ENCODE measurements at regions not wholly inside any gene's neighbourhood (a gene's known extent, or its start where the extent isn't known, plus 50 kb on each side); places are given as distances from the start of the nearest gene placed in this dataset.

GRCh38 chr2:150050036-150050435, 437.4 kb downstream of the RND3 start:
- H3K9ac ChIP-seq: no peak overlapping the region
- 85 to 89% methylated on average over 5 of the region's 5 CpGs for WGBS, 2 experiments (ENCODE audit: low coverage in 1 of 2, low lambda C conversion rate in 2 of 2, missing lambda C conversion rate in 2 of 2)
- no peaks in the 10 kb centered on the region for H3K9me3 ChIP-seq (ENCODE audit: low read depth)
- H3K9me2 ChIP-seq (ENCODE audit: insufficient read depth): no peaks in the 10 kb centered on the region
- H4K20me1 ChIP-seq (ENCODE audit: insufficient read depth): no peaks in the 10 kb centered on the region
- no peak overlapping the region for H3K4me3 ChIP-seq
- no peaks in the 10 kb centered on the region for H3K36me3 ChIP-seq (ENCODE audit: low read depth)
- TF ChIP-seq EZH2 (IDR thresholded peaks at IDR 0.05; ENCODE audit: insufficient read depth, poor library complexity, severe bottlenecking) (no peak), EZH2phosphoT487 (IDR thresholded peaks at IDR 0.05; ENCODE audit: insufficient read depth, low read depth) (no peak)
- H3K4me2 ChIP-seq (ENCODE audit: unreplicated experiment): no peak overlapping the region
- H3K27me3 ChIP-seq (replicated peaks; ENCODE audit: insufficient read depth): no peaks in the 10 kb centered on the region
- no peak for DNase-seq
- in situ Hi-C loops (cut with MboI): no loop called here
- H2AFZ ChIP-seq: no peak overlapping the region
- no peaks in the 10 kb centered on the region for H3K79me2 ChIP-seq (ENCODE audit: insufficient read depth)
- no peak overlapping the region for H3K27ac ChIP-seq
- peaks cover 10% of the 10 kb centered on the region for H3F3A ChIP-seq (ENCODE audit: insufficient read depth)
- H3K4me1 ChIP-seq (ENCODE audit: insufficient read depth): peaks cover 22% of the 10 kb centered on the region

GRCh38 chr2:150047620-150048222, 439.7 kb downstream of the RND3 start:
- Histone ChIP-seq H3K27ac (no peak overlapping the region), H3K36me3 (ENCODE audit: low read depth) (no peaks in the 10 kb centered on the region), H3K4me1 (ENCODE audit: insufficient read depth) (peaks cover 22% of the 10 kb centered on the region), H3F3A (ENCODE audit: insufficient read depth) (peaks cover 10% of the 10 kb centered on the region), H3K27me3 (replicated peaks; ENCODE audit: insufficient read depth) (no peaks in the 10 kb centered on the region), H3K9ac (no peak overlapping the region), H3K79me2 (ENCODE audit: insufficient read depth) (no peaks in the 10 kb centered on the region), H4K20me1 (ENCODE audit: insufficient read depth) (no peaks in the 10 kb centered on the region), H2AFZ (no peak overlapping the region), H3K4me3 (no peak overlapping the region), H3K9me2 (ENCODE audit: insufficient read depth) (no peaks in the 10 kb centered on the region), H3K9me3 (ENCODE audit: low read depth) (no peaks in the 10 kb centered on the region), H3K4me2 (ENCODE audit: unreplicated experiment) (peak overlapping the region; percentile 94)
- DNase-seq: peak; percentile 16
- in situ Hi-C loops (cut with MboI): no loop called here
- no peak for TF ChIP-seq EZH2phosphoT487 (IDR thresholded peaks at IDR 0.05; ENCODE audit: insufficient read depth, low read depth)
- no peak for TF ChIP-seq EZH2 (IDR thresholded peaks at IDR 0.05; ENCODE audit: insufficient read depth, poor library complexity, severe bottlenecking)
- 83 to 90% methylated on average over 2 of the region's 2 CpGs for WGBS, 2 experiments (ENCODE audit: low coverage in 1 of 2, low lambda C conversion rate in 2 of 2, missing lambda C conversion rate in 2 of 2)

GRCh38 chr2:150046810-150047209, 440.7 kb downstream of the RND3 start:
- H3F3A ChIP-seq (ENCODE audit: insufficient read depth): peaks cover 10% of the 10 kb centered on the region
- H3K27ac ChIP-seq: peak overlapping the region; percentile 51
- no peaks in the 10 kb centered on the region for H3K27me3 ChIP-seq (replicated peaks; ENCODE audit: insufficient read depth)
- peaks cover 22% of the 10 kb centered on the region for H3K4me1 ChIP-seq (ENCODE audit: insufficient read depth)
- peak overlapping the region; percentile 72 for H3K4me3 ChIP-seq
- peak overlapping the region; percentile 94 for H3K4me2 ChIP-seq (ENCODE audit: unreplicated experiment)
- peak overlapping the region; percentile 60 for H3K9ac ChIP-seq
- H4K20me1 ChIP-seq (ENCODE audit: insufficient read depth): no peaks in the 10 kb centered on the region
- TF ChIP-seq EZH2 (IDR thresholded peaks at IDR 0.05; ENCODE audit: insufficient read depth, poor library complexity, severe bottlenecking): no peak
- TF ChIP-seq EZH2phosphoT487 (IDR thresholded peaks at IDR 0.05; ENCODE audit: insufficient read depth, low read depth): no peak
- peak; percentile 16 for DNase-seq
- H3K79me2 ChIP-seq (ENCODE audit: insufficient read depth): no peaks in the 10 kb centered on the region
- H3K9me2 ChIP-seq (ENCODE audit: insufficient read depth): no peaks in the 10 kb centered on the region
- H2AFZ ChIP-seq: peak overlapping the region; percentile 84
- WGBS, 2 experiments (ENCODE audit: low coverage in 1 of 2, low lambda C conversion rate in 2 of 2, missing lambda C conversion rate in 2 of 2): 28 to 30% methylated on average over 4 of the region's 4 CpGs
- in situ Hi-C loops (cut with MboI): no loop called here
- no peaks in the 10 kb centered on the region for H3K36me3 ChIP-seq (ENCODE audit: low read depth)
- H3K9me3 ChIP-seq (ENCODE audit: low read depth): no peaks in the 10 kb centered on the region

- H3K27ac ChIP-seq: peak overlapping the region; percentile 51
- no peaks in the 10 kb centered on the region for H3K79me2 ChIP-seq (ENCODE audit: insufficient read depth)
- H3F3A ChIP-seq (ENCODE audit: insufficient read depth): peaks cover 10% of the 10 kb centered on the region
- H2AFZ ChIP-seq: peak overlapping the region; percentile 84
- no peaks in the 10 kb centered on the region for H3K36me3 ChIP-seq (ENCODE audit: low read depth)
- H3K4me3 ChIP-seq: peak overlapping the region; percentile 72
- peaks cover 22% of the 10 kb centered on the region for H3K4me1 ChIP-seq (ENCODE audit: insufficient read depth)
- no peaks in the 10 kb centered on the region for H3K9me3 ChIP-seq (ENCODE audit: low read depth)
- peak overlapping the region; percentile 94 for H3K4me2 ChIP-seq (ENCODE audit: unreplicated experiment)
- no peaks in the 10 kb centered on the region for H3K9me2 ChIP-seq (ENCODE audit: insufficient read depth)
- in situ Hi-C loops (cut with MboI): no loop called here
- peak overlapping the region; percentile 60 for H3K9ac ChIP-seq
- no peaks in the 10 kb centered on the region for H4K20me1 ChIP-seq (ENCODE audit: insufficient read depth)
- DNase-seq: peak; percentile 60
- H3K27me3 ChIP-seq (replicated peaks; ENCODE audit: insufficient read depth): no peaks in the 10 kb centered on the region
- TF ChIP-seq EZH2phosphoT487 (IDR thresholded peaks at IDR 0.05; ENCODE audit: insufficient read depth, low read depth): no peak
- no peak for TF ChIP-seq EZH2 (IDR thresholded peaks at IDR 0.05; ENCODE audit: insufficient read depth, poor library complexity, severe bottlenecking)
- WGBS, 2 experiments (ENCODE audit: low coverage in 1 of 2, low lambda C conversion rate in 2 of 2, missing lambda C conversion rate in 2 of 2): 19 to 24% methylated on average over 5 of the region's 5 CpGs
These were observed 441.3 kb downstream of the RND3 start for GRCh38 chr2:150046211-150046610.
